Activated naive CD4-positive, alpha-beta T cell treated with anti-CD3 and anti-CD28 coated beads for 36 hours (primary cell): ENCODE measurements at regions not wholly inside any gene's neighbourhood (a gene's known extent, or its start where the extent isn't known, plus 50 kb on each side); places are given as distances from the start of the nearest gene placed in this dataset.
"Not testable (repeated sequence)": the region's sequence is repeated elsewhere in the genome, so short reads cannot be mapped to it uniquely, and the experiment has no call there.

ENCODE experiments used
- CTCF ChIA-PET: fragments of 350-600 bp; sonication (Branson Sonifier 250); formaldehyde crosslinking; loops from one replicate; lab custom pipeline; 2021; ENCODE audit warnings: antibody characterized with exemption; lab: Charles Lee
- DNase-seq: peaks from one replicate; pipeline ENCODE4 v3.0.0-alpha.2; 2020
- H3K27ac Mint-ChIP-seq: one replicate; pipeline ENCODE4 v1.8.0; 2021; ENCODE audit warnings: mild to moderate bottlenecking, mixed read lengths
- H3K27me3 Mint-ChIP-seq: one replicate; pipeline ENCODE4 v1.8.0; 2021; ENCODE audit warnings: low read depth, mixed read lengths
- H3K36me3 Mint-ChIP-seq: one replicate; pipeline ENCODE4 v1.8.0; 2021; ENCODE audit warnings: low read depth, mixed read lengths
- H3K4me1 Mint-ChIP-seq: one replicate; pipeline ENCODE4 v1.8.0; 2021; ENCODE audit warnings: low read depth, mixed read lengths
- H3K4me3 Mint-ChIP-seq: one replicate; pipeline ENCODE4 v1.8.0; 2021; ENCODE audit warnings: mild to moderate bottlenecking, moderate library complexity, mixed read lengths
- H3K9me3 Mint-ChIP-seq: one replicate; pipeline ENCODE4 v1.8.0; 2021; ENCODE audit warnings: mixed read lengths
- intact Hi-C: fragments of 100-400 bp; cut with micrococcal nuclease; formaldehyde crosslinking; loops from one replicate; pipeline ENCODE4 v1.15.1; 2023

GRCh38 chr13:61900033-61900432 lies 484.4 kb upstream of the PCDH20 start:
- no peaks in the 10 kb centered on the region for H3K36me3 Mint-ChIP-seq
- H3K9me3 Mint-ChIP-seq = no peaks in the 10 kb centered on the region
- CTCF ChIA-PET = no interaction called here
- H3K4me1 Mint-ChIP-seq = no peaks in the 10 kb centered on the region
- H3K27me3 Mint-ChIP-seq = no peaks in the 10 kb centered on the region
- no peak overlapping the region for H3K27ac Mint-ChIP-seq
- DNase-seq = no peak
- no peak overlapping the region for H3K4me3 Mint-ChIP-seq
- intact Hi-C loops = no loop called here

DNA sequence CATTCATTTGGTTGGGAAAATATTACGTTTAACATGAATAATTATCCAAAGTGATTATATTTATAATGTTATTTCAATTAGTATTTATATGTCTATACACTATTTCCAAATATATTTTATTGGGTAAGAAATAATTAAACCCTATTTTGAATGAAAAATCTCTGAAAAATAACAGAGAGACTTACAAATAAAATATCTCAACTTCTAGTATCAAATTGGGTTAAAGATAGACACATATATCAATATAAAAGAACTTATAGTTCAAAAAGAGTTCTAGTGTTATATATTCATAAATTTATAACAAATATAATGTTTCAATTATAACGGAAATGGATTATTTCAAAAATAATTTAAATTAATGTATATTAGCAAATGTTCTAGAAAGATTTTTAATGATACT lies 482.6 kb upstream of the PCDH20 start:
- Mint-ChIP-seq H3K27me3 (no peaks in the 10 kb centered on the region), H3K4me1 (no peaks in the 10 kb centered on the region), H3K27ac (no peak overlapping the region), H3K4me3 (no peak overlapping the region), H3K9me3 (no peaks in the 10 kb centered on the region), H3K36me3 (no peaks in the 10 kb centered on the region)
- intact Hi-C loops = no loop called here
- no peak for DNase-seq
- CTCF ChIA-PET = no interaction called here

DNA sequence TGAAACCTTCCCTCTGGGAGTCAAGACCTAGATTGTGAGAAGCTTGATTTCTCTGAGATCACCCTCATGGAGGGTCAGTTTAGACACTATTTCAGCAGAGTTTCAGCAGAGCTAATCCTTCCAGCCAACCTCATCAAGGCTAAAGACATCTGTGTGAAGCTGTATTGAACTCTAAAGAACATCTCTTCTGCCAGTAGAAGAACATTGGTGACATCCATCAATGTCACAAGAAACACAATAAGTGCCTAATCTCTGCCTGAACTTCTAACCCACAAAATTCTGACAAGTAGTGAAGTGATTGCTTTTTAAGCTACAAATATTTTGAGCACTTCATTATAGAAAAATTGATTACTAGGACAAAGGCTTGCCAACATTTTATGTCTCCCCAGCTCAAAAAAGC lies 475.8 kb upstream of the PCDH20 start:
- Mint-ChIP-seq H3K27me3 (no peaks in the 10 kb centered on the region), H3K27ac (no peak overlapping the region), H3K4me3 (no peak overlapping the region), H3K4me1 (no peaks in the 10 kb centered on the region), H3K9me3 (no peaks in the 10 kb centered on the region), H3K36me3 (no peaks in the 10 kb centered on the region)
- no peak for DNase-seq
- CTCF ChIA-PET = interaction anchor here (1.1 kb wide), 1 partner anchor 13 kb away, joined by 4 read pairs; no protein-coding TSS in a partner anchor
- intact Hi-C loops = no loop called here

DNA sequence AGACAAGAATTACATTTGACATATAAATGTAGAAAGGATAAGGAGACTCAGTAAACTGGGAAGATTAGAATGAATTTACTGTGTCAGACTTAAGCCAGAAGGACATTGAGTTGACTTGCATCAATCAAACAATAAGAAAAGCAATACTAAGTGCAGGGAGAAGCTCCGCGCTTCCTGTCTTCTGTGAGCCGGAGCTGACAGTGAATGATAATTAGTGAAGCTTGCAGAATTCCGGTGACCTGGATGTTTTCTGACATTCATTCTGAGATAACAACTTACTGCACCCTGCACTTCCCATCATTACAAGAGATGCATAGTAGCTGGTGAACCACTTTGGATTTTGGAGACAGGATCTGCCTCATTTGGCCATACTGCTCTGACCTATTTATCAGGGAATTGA lies 469.2 kb upstream of the PCDH20 start:
- intact Hi-C loops = no loop called here
- H3K9me3 Mint-ChIP-seq = no peaks in the 10 kb centered on the region
- DNase-seq = no peak
- H3K27ac Mint-ChIP-seq = no peak overlapping the region
- CTCF ChIA-PET = no interaction called here
- no peak overlapping the region for H3K4me3 Mint-ChIP-seq
- H3K4me1 Mint-ChIP-seq = no peaks in the 10 kb centered on the region
- no peaks in the 10 kb centered on the region for H3K27me3 Mint-ChIP-seq
- no peaks in the 10 kb centered on the region for H3K36me3 Mint-ChIP-seq

GRCh38 chr13:61880578-61881283 lies 465.1 kb upstream of the PCDH20 start:
- H3K9me3 Mint-ChIP-seq = peaks cover 8% of the 10 kb centered on the region
- H3K27ac Mint-ChIP-seq = no peak overlapping the region
- DNase-seq = peak; percentile 19
- no peak overlapping the region for H3K4me3 Mint-ChIP-seq
- H3K36me3 Mint-ChIP-seq = no peaks in the 10 kb centered on the region
- CTCF ChIA-PET = interaction anchor here (0.5 to 1.2 kb wide), 2 partner anchors 9 to 18 kb away, joined by 3 read pairs; no protein-coding TSS in a partner anchor
- H3K4me1 Mint-ChIP-seq = no peaks in the 10 kb centered on the region
- intact Hi-C loops = no loop called here
- no peaks in the 10 kb centered on the region for H3K27me3 Mint-ChIP-seq

GRCh38 chr13:61878565-61878964 lies 462.9 kb upstream of the PCDH20 start:
- H3K36me3 Mint-ChIP-seq, H3K27ac Mint-ChIP-seq, H3K4me1 Mint-ChIP-seq, intact Hi-C loops, DNase-seq, H3K4me3 Mint-ChIP-seq, H3K27me3 Mint-ChIP-seq: not testable (repeated sequence)
- CTCF ChIA-PET = interaction anchor here (1.1 kb wide), 1 partner anchor 13 kb away, joined by 4 read pairs; no protein-coding TSS in a partner anchor
- peaks cover 19% of the 10 kb centered on the region for H3K9me3 Mint-ChIP-seq

- peaks cover 19% of the 10 kb centered on the region for H3K9me3 Mint-ChIP-seq
- H3K4me1 Mint-ChIP-seq = no peaks in the 10 kb centered on the region
- no peaks in the 10 kb centered on the region for H3K36me3 Mint-ChIP-seq
- CTCF ChIA-PET = no interaction called here
- no peak overlapping the region for H3K27ac Mint-ChIP-seq
- H3K4me3 Mint-ChIP-seq = no peak overlapping the region
- intact Hi-C loops = no loop called here
- no peak for DNase-seq
- no peaks in the 10 kb centered on the region for H3K27me3 Mint-ChIP-seq
Observed at GRCh38 chr13:61874970-61875579, 459.4 kb upstream of the PCDH20 start.

DNA sequence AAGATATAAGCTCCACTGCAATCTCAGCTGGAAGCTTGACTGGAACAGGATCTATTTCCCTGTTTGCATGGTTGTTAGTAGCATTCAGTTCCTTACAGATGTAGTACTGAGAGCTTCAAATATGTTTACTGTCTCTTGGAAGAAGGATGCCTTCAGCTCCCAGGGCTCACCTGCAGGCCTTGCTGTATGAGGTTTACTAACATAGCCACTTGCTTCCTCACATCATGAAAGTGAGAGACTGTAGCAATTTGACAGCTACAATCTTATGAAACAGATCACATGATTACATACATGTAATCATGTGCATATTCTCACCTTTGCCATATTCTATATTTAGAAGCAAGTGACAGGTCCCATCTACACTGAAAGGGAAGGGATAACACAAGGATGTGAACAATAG lies 458.1 kb upstream of the PCDH20 start:
- H3K4me3 Mint-ChIP-seq = no peak overlapping the region
- H3K27ac Mint-ChIP-seq = no peak overlapping the region
- H3K9me3 Mint-ChIP-seq = peaks cover 19% of the 10 kb centered on the region
- intact Hi-C loops = no loop called here
- CTCF ChIA-PET = no interaction called here
- no peaks in the 10 kb centered on the region for H3K4me1 Mint-ChIP-seq
- H3K27me3 Mint-ChIP-seq = no peaks in the 10 kb centered on the region
- no peak for DNase-seq
- H3K36me3 Mint-ChIP-seq = no peaks in the 10 kb centered on the region

DNA sequence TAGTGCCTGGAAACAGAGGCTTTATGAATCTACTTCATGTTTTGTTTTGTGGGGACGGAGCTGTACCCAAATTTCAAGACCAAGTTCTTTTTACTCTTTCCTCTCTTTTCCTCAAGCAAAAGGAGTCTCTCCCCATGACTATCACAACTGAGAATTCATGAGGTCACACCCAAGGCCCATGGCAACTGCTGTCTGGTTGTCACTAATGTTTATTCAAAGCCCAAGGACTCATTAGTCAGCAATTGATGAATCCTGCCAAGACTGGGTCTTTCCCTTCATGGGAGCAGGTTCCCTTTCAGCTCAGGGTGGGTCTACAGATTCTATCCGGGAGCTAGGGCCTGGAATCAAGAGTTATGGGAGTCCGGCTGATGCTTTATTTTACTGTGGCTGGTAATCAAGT lies 441.5 kb upstream of the PCDH20 start:
- no peaks in the 10 kb centered on the region for H3K9me3 Mint-ChIP-seq
- no peaks in the 10 kb centered on the region for H3K36me3 Mint-ChIP-seq
- intact Hi-C loops = no loop called here
- H3K4me1 Mint-ChIP-seq = no peaks in the 10 kb centered on the region
- H3K27ac Mint-ChIP-seq = no peak overlapping the region
- no peaks in the 10 kb centered on the region for H3K27me3 Mint-ChIP-seq
- CTCF ChIA-PET = no interaction called here
- no peak for DNase-seq
- no peak overlapping the region for H3K4me3 Mint-ChIP-seq

GRCh38 chr13:61852116-61852619 lies 436.5 kb upstream of the PCDH20 start:
- H3K9me3 Mint-ChIP-seq = no peaks in the 10 kb centered on the region
- no peaks in the 10 kb centered on the region for H3K4me1 Mint-ChIP-seq
- no peak for DNase-seq
- H3K4me3 Mint-ChIP-seq = no peak overlapping the region
- CTCF ChIA-PET = no interaction called here
- intact Hi-C loops = no loop called here
- H3K27me3 Mint-ChIP-seq = no peaks in the 10 kb centered on the region
- no peaks in the 10 kb centered on the region for H3K36me3 Mint-ChIP-seq
- no peak overlapping the region for H3K27ac Mint-ChIP-seq

- H3K9me3 Mint-ChIP-seq = peaks cover 4% of the 10 kb centered on the region
- no peak for DNase-seq
- no peaks in the 10 kb centered on the region for H3K36me3 Mint-ChIP-seq
- no peaks in the 10 kb centered on the region for H3K4me1 Mint-ChIP-seq
- intact Hi-C loops = no loop called here
- CTCF ChIA-PET = no interaction called here
- no peak overlapping the region for H3K27ac Mint-ChIP-seq
- H3K27me3 Mint-ChIP-seq = no peaks in the 10 kb centered on the region
- H3K4me3 Mint-ChIP-seq = no peak overlapping the region
Observed at GRCh38 chr13:61850794-61851193, 435.1 kb upstream of the PCDH20 start.

DNA sequence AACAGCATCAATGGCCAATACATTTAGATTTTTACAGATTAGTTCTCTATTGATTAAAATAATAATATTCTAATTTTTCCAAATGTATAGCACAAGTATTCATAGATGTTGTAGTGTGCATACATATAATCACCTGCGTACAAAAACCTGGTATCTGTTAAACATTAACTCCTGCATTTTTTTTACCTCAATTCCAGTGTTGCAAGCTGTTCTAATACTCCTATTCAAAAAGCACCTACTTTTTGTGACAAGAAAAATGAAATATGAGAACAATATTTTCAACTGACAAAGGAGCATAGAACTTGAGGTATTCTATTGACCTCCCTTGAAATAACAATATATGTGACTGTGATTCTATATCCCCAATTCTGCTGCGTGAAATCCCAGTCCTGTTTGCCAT lies 422.9 kb upstream of the PCDH20 start:
- CTCF ChIA-PET = no interaction called here
- H3K4me1 Mint-ChIP-seq = no peaks in the 10 kb centered on the region

DNA sequence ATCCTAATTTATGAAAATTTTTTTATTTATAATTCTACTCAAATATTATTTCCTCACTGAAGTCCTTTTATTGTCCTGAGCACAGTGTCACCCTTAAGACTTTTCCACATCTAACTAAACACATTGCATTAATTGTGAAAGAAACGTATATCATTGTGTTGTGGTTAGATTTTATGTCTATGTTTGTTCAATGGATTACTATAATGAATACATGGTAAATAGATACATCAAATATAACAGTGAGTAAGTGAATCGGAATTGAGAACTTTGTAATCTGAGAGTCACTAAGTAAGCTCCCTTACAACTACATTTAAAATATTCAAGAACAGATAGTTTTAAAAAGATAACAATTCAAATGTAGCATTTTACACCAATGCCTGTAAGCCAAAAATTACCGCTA lies 417.6 kb upstream of the PCDH20 start:
- Mint-ChIP-seq H3K27me3 (no peaks in the 10 kb centered on the region), H3K4me3 (no peak overlapping the region), H3K36me3 (no peaks in the 10 kb centered on the region), H3K9me3 (peaks cover 6% of the 10 kb centered on the region), H3K27ac (no peak overlapping the region), H3K4me1 (no peaks in the 10 kb centered on the region)
- CTCF ChIA-PET = no interaction called here
- DNase-seq = no peak
- intact Hi-C loops = no loop called here

More for the DNA sequence above, 422.9 kb upstream of the PCDH20 start:
- DNase-seq = no peak
- Mint-ChIP-seq H3K36me3 (no peaks in the 10 kb centered on the region), H3K27ac (no peak overlapping the region), H3K9me3 (peaks cover 2% of the 10 kb centered on the region), H3K4me3 (no peak overlapping the region), H3K27me3 (no peaks in the 10 kb centered on the region)
- intact Hi-C loops = no loop called here
